GM12891 (cell line): ENCODE measurements at regions not wholly inside any gene's neighbourhood (a gene's known extent, or its start where the extent isn't known, plus 50 kb on each side); places are given as distances from the start of the nearest gene placed in this dataset.

Source experiments
- POLR2A ChIP-seq: IDR thresholded peaks from 2 replicates; pipeline ENCODE4 v1.6.1; 2011; ENCODE audit warnings: low read depth, low read length, control low read depth
- POLR2AphosphoS5 ChIP-seq: IDR thresholded peaks from 2 replicates; pipeline ENCODE4 v1.6.1; 2011; ENCODE audit warnings: low read depth, low read length, control low read depth
- POU2F2 ChIP-seq: IDR thresholded peaks from 2 replicates; pipeline ENCODE4 v1.6.1; 2011; ENCODE audit warnings: low read depth, mild to moderate bottlenecking, control low read depth, low read length, moderate library complexity
- SPI1 ChIP-seq: IDR thresholded peaks from 2 replicates; pipeline ENCODE4 v1.6.1; 2011; ENCODE audit warnings: low read depth, low read length, control low read depth
- TAF1 ChIP-seq: IDR thresholded peaks from 2 replicates; pipeline ENCODE4 v1.6.1; 2011; ENCODE audit warnings: low read depth, low read length, control low read depth

DNA sequence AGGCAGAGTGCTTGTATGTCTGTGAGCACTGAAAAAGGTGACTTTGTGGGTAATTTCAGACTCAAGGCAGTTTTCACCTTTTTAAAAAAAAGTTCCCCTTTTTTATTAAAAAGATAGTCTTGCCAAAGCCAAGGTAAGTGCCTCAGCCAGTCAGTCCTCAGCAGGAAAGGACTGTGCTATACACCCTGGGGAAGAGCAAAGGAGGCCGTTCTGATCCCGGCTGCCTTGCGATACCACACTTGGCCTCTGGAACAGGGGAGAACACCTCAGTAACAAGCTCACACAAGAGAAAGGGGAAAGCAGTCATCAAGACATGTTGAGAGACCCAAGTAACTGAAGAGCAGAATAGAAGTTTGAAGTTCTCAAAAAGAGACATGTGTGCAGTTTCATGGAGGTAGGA, 541.7 kb downstream of the BCOR start:
- TF ChIP-seq POLR2A = no peak
- TF ChIP-seq POLR2AphosphoS5 = no peak
- TF ChIP-seq SPI1 = no peak
- TF ChIP-seq POU2F2 = no peak
- no peak for TF ChIP-seq TAF1
